CD4-positive, alpha-beta T cell (primary cell): ENCODE measurements at regions not wholly inside any gene's neighbourhood (a gene's known extent, or its start where the extent isn't known, plus 50 kb on each side); places are given as distances from the start of the nearest gene placed in this dataset.

Experiments
- ATAC-seq: fragments of 200-7000 bp; cut with Tn5 transposase; one replicate; pipeline ENCODE4 v1.10.0; 2022; ENCODE audit warnings: mild to moderate bottlenecking; ENCODE audit not compliant: poor library complexity
- CTCF ChIA-PET: fragments of 350-600 bp; sonication (Branson Sonifier 250); formaldehyde crosslinking; loops from one replicate; lab custom pipeline; 2021; ENCODE audit warnings: antibody characterized with exemption, inconsistent platforms; lab: Charles Lee
- POLR2A ChIA-PET: fragments of 350-600 bp; sonication (Branson Sonifier 250); formaldehyde crosslinking; loops from one replicate; lab custom pipeline; 2021; ENCODE audit warnings: antibody characterized with exemption, inconsistent platforms; lab: Charles Lee
- DNase-seq, 14 experiments: peaks; one replicate each; pipeline ENCODE4 v3.0.0-alpha.2; 2013 to 2020; ENCODE audit warnings: mixed read lengths in 2 of 14
- H3K27ac ChIP-seq, 2 donors: one replicate each; pipeline versions ENCODE4 v1.5.1 to v1.7.0; 2013; ENCODE audit warnings: low read length in 2 of 2, low read depth in 1 of 2, mild to moderate bottlenecking in 1 of 2
- H3K27me3 ChIP-seq, 2 experiments: 1 replicate in 1 of 2; 2 replicates in 1 of 2; pipeline versions ENCODE4 v1.6.1 to v1.7.0; 2013; ENCODE audit warnings: low read length in 2 of 2, control low read depth in 1 of 2, mild to moderate bottlenecking in 1 of 2, moderate library complexity in 1 of 2; ENCODE audit not compliant: insufficient read depth in 2 of 2, control insufficient read depth in 1 of 2
- H3K36me3 ChIP-seq: one replicate; pipeline ENCODE4 v1.6.1; 2013; ENCODE audit warnings: low read length, control low read depth; ENCODE audit not compliant: insufficient read depth
- H3K4me1 ChIP-seq: one replicate; pipeline ENCODE4 v1.6.1; 2013; ENCODE audit warnings: low read length, control low read depth; ENCODE audit not compliant: insufficient read depth
- H3K4me3 ChIP-seq: one replicate; pipeline ENCODE4 v1.5.1; 2013; ENCODE audit warnings: mild to moderate bottlenecking, low read length, moderate library complexity
- H3K9me3 ChIP-seq, 2 experiments: 1 replicate in 1 of 2; 2 replicates in 1 of 2; pipeline versions ENCODE4 v1.6.1 to v1.7.0; 2013; ENCODE audit warnings: low read length in 2 of 2, mild to moderate bottlenecking in 2 of 2, control low read depth in 1 of 2, moderate library complexity in 1 of 2; ENCODE audit not compliant: control insufficient read depth in 1 of 2, insufficient read depth in 1 of 2
- H3K27ac Mint-ChIP-seq: one replicate; pipeline ENCODE4 v1.8.0; 2020; ENCODE audit warnings: mixed read lengths
- H3K27me3 Mint-ChIP-seq: one replicate; pipeline ENCODE4 v1.8.0; 2021; ENCODE audit warnings: mixed read lengths
- H3K36me3 Mint-ChIP-seq: one replicate; pipeline ENCODE4 v1.8.0; 2021; ENCODE audit warnings: low read depth, mixed read lengths
- H3K4me1 Mint-ChIP-seq: one replicate; pipeline ENCODE4 v1.8.0; 2021; ENCODE audit warnings: low read depth, mixed read lengths
- H3K4me3 Mint-ChIP-seq: one replicate; pipeline ENCODE4 v1.8.0; 2020; ENCODE audit warnings: mild to moderate bottlenecking, mixed read lengths
- H3K9me3 Mint-ChIP-seq: one replicate; pipeline ENCODE4 v1.8.0; 2020; ENCODE audit warnings: mixed read lengths
- intact Hi-C, 2 experiments: fragments of 100-400 bp; cut with DNase I in 1 of 2; cut with micrococcal nuclease in 1 of 2; formaldehyde crosslinking; loops; one replicate each; pipeline versions ENCODE4 v1.15.1 to v1.9.0; 2023 to 2025; cut with DNase I, micrococcal nuclease
- TF ChIP-seq, protein P1 (sequence below): fragments of 200-600 bp; IDR thresholded peaks from one replicate; pipeline ENCODE4 v1.8.0; 2022; ENCODE audit warnings: antibody characterized with exemption, mild to moderate bottlenecking

GRCh38 chr13:83136660-83137059 is 745.6 kb downstream of the SLITRK1 start:
- no peaks in the 10 kb centered on the region for H3K4me1 Mint-ChIP-seq
- Histone ChIP-seq H3K4me3 (no peak overlapping the region), H3K27ac (no peak overlapping the region), H3K27me3 (no peaks in the 10 kb centered on the region), H3K4me1 (no peaks in the 10 kb centered on the region), H3K9me3 (peaks cover 0 to 6% of the 10 kb centered on the region in 2 experiments), H3K36me3 (no peaks in the 10 kb centered on the region)
- no peak for DNase-seq
- ChIA-PET CTCF (no interaction called here), POLR2A (no interaction called here)
- H3K27me3 Mint-ChIP-seq = no peaks in the 10 kb centered on the region
- H3K9me3 Mint-ChIP-seq = no peaks in the 10 kb centered on the region
- no peak overlapping the region for H3K4me3 Mint-ChIP-seq
- no peak for ATAC-seq
- H3K36me3 Mint-ChIP-seq = no peaks in the 10 kb centered on the region
- TF ChIP-seq, protein P1, sequence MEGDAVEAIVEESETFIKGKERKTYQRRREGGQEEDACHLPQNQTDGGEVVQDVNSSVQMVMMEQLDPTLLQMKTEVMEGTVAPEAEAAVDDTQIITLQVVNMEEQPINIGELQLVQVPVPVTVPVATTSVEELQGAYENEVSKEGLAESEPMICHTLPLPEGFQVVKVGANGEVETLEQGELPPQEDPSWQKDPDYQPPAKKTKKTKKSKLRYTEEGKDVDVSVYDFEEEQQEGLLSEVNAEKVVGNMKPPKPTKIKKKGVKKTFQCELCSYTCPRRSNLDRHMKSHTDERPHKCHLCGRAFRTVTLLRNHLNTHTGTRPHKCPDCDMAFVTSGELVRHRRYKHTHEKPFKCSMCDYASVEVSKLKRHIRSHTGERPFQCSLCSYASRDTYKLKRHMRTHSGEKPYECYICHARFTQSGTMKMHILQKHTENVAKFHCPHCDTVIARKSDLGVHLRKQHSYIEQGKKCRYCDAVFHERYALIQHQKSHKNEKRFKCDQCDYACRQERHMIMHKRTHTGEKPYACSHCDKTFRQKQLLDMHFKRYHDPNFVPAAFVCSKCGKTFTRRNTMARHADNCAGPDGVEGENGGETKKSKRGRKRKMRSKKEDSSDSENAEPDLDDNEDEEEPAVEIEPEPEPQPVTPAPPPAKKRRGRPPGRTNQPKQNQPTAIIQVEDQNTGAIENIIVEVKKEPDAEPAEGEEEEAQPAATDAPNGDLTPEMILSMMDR = no peak
- intact Hi-C loops = no loop called here
- no peak overlapping the region for H3K27ac Mint-ChIP-seq

- H3K9me3 Mint-ChIP-seq = peaks cover 9% of the 10 kb centered on the region
- Histone ChIP-seq H3K4me3 (no peak overlapping the region), H3K27me3 (no peaks in the 10 kb centered on the region), H3K36me3 (no peaks in the 10 kb centered on the region), H3K9me3 (peaks cover 0 to 5% of the 10 kb centered on the region in 2 experiments), H3K4me1 (no peaks in the 10 kb centered on the region), H3K27ac (no peak overlapping the region)
- no peak for ATAC-seq
- no peaks in the 10 kb centered on the region for H3K36me3 Mint-ChIP-seq
- no peaks in the 10 kb centered on the region for H3K4me1 Mint-ChIP-seq
- CTCF ChIA-PET = no interaction called here
- no peaks in the 10 kb centered on the region for H3K27me3 Mint-ChIP-seq
- no peak overlapping the region for H3K27ac Mint-ChIP-seq
- POLR2A ChIA-PET = no interaction called here
- TF ChIP-seq, protein P1 = no peak
- H3K4me3 Mint-ChIP-seq = no peak overlapping the region
- no peak for DNase-seq
- intact Hi-C loops = no loop called here
These were observed 756.5 kb downstream of the SLITRK1 start for GRCh38 chr13:83125791-83126190.

DNA sequence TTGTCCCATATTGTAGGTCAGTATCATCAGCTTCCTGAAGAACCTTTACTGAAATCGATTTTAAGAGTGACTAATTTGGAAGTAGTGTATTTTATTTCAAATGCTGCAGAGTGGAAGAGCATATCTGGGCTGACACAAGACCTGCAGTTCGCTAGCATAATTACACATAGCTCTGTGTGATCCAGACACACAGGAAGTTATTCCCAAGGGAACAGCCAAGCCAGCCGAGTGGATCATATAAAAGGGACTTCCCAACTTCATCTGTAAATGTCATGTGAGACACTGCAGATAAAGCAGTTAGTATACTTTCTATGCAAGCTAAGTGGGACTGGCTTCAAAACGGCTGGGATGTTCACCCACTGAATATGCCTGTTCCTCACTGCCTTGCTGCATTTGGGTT is 760.4 kb downstream of the SLITRK1 start:
- H3K27me3 Mint-ChIP-seq = no peaks in the 10 kb centered on the region
- intact Hi-C loops = no loop called here
- no peaks in the 10 kb centered on the region for H3K4me1 ChIP-seq
- no peaks in the 10 kb centered on the region for H3K4me1 Mint-ChIP-seq
- no peaks in the 10 kb centered on the region for H3K36me3 ChIP-seq
- ATAC-seq (no peak), DNase-seq (no peak)
- peaks cover 0 to 5% of the 10 kb centered on the region in 2 experiments for H3K9me3 ChIP-seq
- no peak overlapping the region for H3K27ac Mint-ChIP-seq
- H3K4me3 Mint-ChIP-seq = no peak overlapping the region
- ChIA-PET POLR2A (no interaction called here), CTCF (no interaction called here)
- TF ChIP-seq, protein P1 = no peak
- no peaks in the 10 kb centered on the region for H3K27me3 ChIP-seq
- no peak overlapping the region for H3K27ac ChIP-seq
- H3K4me3 ChIP-seq = no peak overlapping the region
- H3K9me3 Mint-ChIP-seq = peaks cover 7% of the 10 kb centered on the region
- no peaks in the 10 kb centered on the region for H3K36me3 Mint-ChIP-seq
